HepG2 (cell line): ENCODE measurements at regions not wholly inside any gene's neighbourhood (a gene's known extent, or its start where the extent isn't known, plus 50 kb on each side); places are given as distances from the start of the nearest gene placed in this dataset.

Experiments used
- ATAC-seq: fragments of 200-7000 bp; cut with Tn5 transposase; 3 replicates; pipeline ENCODE4 v1.9.1; 2020; ENCODE audit warnings: mild to moderate bottlenecking, moderate library complexity
- BruUV-seq: library from RNA; stranded (reverse); fragments of 400-500 nt; replicated peaks from 2 replicates; lab custom pipeline; 2021; lab: Mats Ljungman, UMichigan
- CTCF ChIA-PET: fragments of 300-600 bp; formaldehyde crosslinking; extraction: SDS; loops from one replicate; lab custom pipeline; 2021; ENCODE audit warnings: low total read pairs, inconsistent platforms, low intra/inter-chr PET ratio; lab: Yijun Ruan, JAX
- POLR2A ChIA-PET: fragments of 350-600 bp; sonication (Branson Sonifier 250); formaldehyde crosslinking; loops from one replicate; lab custom pipeline; 2020; ENCODE audit warnings: antibody characterized with exemption, inconsistent platforms; lab: Yijun Ruan, JAX
- DNase-seq: peaks from one replicate; pipeline ENCODE4 v3.0.0-alpha.2; 2015; ENCODE audit warnings: low spot score
- FAIRE-seq: peaks from 3 replicates; lab custom pipeline; 2011; peaks lifted over from hg19 to GRCh38; lab: Jason Lieb, UNC
- H2AFZ ChIP-seq: one replicate; pipeline ENCODE4 v1.6.1; 2011; ENCODE audit warnings: low read length, inconsistent platforms
- H3K27ac ChIP-seq: fragments of 300-600 bp; 3 replicates; pipeline ENCODE4 v1.8.0; 2011; ENCODE audit warnings: mixed run types, mild to moderate bottlenecking, mixed read lengths, low read length, inconsistent platforms; ENCODE audit not compliant: insufficient read depth; ENCODE audit errors: extremely low read length
- H3K27me3 ChIP-seq, 2 experiments: fragments of 200-600 bp in 1 of 2; 2 replicates in 1 of 2; 3 replicates in 1 of 2; pipeline versions ENCODE4 v1.6.0 to v1.8.0; 2011; ENCODE audit warnings: low read length in 2 of 2, mild to moderate bottlenecking in 2 of 2, moderate library complexity in 2 of 2, inconsistent platforms in 1 of 2; ENCODE audit not compliant: insufficient read depth in 2 of 2, control insufficient read depth in 1 of 2
- H3K36me3 ChIP-seq, 2 experiments: fragments of 200-600 bp in 1 of 2; replicated peaks in 1 of 2; 2 replicates in 1 of 2; 3 replicates in 1 of 2; pipeline versions ENCODE4 v1.5.1 to v1.8.0; 2011; ENCODE audit warnings: low read length in 2 of 2, inconsistent platforms in 1 of 2; ENCODE audit not compliant: insufficient read depth in 2 of 2, control insufficient read depth in 1 of 2
- H3K4me1 ChIP-seq: 2 replicates; pipeline ENCODE4 v1.5.1; 2012; ENCODE audit warnings: low read length, inconsistent platforms; ENCODE audit not compliant: insufficient read depth
- H3K4me2 ChIP-seq: 2 replicates; pipeline ENCODE4 v1.6.0; 2011; ENCODE audit warnings: low read depth, low read length, inconsistent platforms
- H3K4me3 ChIP-seq, 3 experiments: fragments of 200-600 bp in 1 of 3; sonication (generic), shearing (Covaris generic) in 1 of 3; replicated peaks in 1 of 3; 2 replicates each; pipeline ENCODE4 v1.5.1; 2011 to 2016; ENCODE audit warnings: low read length in 3 of 3, inconsistent platforms in 2 of 3, low read depth in 2 of 3, mild to moderate bottlenecking in 2 of 3, control low read depth in 1 of 3, mixed read lengths in 1 of 3; ENCODE audit not compliant: insufficient read depth in 1 of 3
- H3K79me2 ChIP-seq: one replicate; pipeline ENCODE4 v1.6.1; 2011; ENCODE audit warnings: low read length, inconsistent platforms; ENCODE audit not compliant: insufficient read depth
- H3K9ac ChIP-seq: 2 replicates; pipeline ENCODE4 v1.6.0; 2011; ENCODE audit warnings: mild to moderate bottlenecking, low read depth, low read length, inconsistent platforms; ENCODE audit not compliant: insufficient read depth
- H3K9me3 ChIP-seq: 2 replicates; pipeline ENCODE4 v1.5.1; 2012; ENCODE audit warnings: mild to moderate bottlenecking, low read length
- H4K20me1 ChIP-seq: 2 replicates; pipeline ENCODE4 v1.6.0; 2011; ENCODE audit warnings: inconsistent platforms, mild to moderate bottlenecking, low read length, moderate library complexity; ENCODE audit not compliant: insufficient read depth
- ATAD3A ChIP-seq: sonication (generic); formaldehyde crosslinking; IDR thresholded peaks from 2 replicates; pipeline ENCODE4 v1.4.0; 2020; ENCODE audit warnings: missing genetic modification reagents
- KDM2A ChIP-seq: sonication (generic); formaldehyde crosslinking; IDR thresholded peaks from 2 replicates; pipeline ENCODE4 v1.4.0; 2020; ENCODE audit warnings: low read depth, missing genetic modification reagents, borderline replicate concordance
- NCOA2 ChIP-seq: sonication (generic); formaldehyde crosslinking; IDR thresholded peaks from 2 replicates; pipeline ENCODE4 v1.8.0; 2022; ENCODE audit warnings: inconsistent platforms
- POLR2G ChIP-seq: fragments of 200-400 bp; formaldehyde crosslinking; IDR thresholded peaks from 2 replicates; pipeline ENCODE4 v1.6.1; 2018; ENCODE audit warnings: mild to moderate bottlenecking, low read depth, low read length, moderate library complexity
- RARA ChIP-seq: IDR thresholded peaks from 2 replicates; pipeline ENCODE4 v1.6.1; 2016; ENCODE audit warnings: missing genetic modification reagents, missing compliant biosample characterization
- RBM22 ChIP-seq: fragments of 200-400 bp; formaldehyde crosslinking; optimal IDR thresholded peaks from 2 replicates; pipeline ENCODE3; 2017; ENCODE audit warnings: mild to moderate bottlenecking, low read length, moderate library complexity
- TOPORS ChIP-seq: sonication (generic); formaldehyde crosslinking; IDR thresholded peaks from 2 replicates; pipeline ENCODE4 v1.8.0; 2023; ENCODE audit warnings: mild to moderate bottlenecking, missing genetic modification reagents
- WGBS: methylation state at CpG from one replicate; pipeline ENCODE4 v1.1.6; 2017; ENCODE audit warnings: low lambda C conversion rate; 5-methylcytosine and 5-hydroxymethylcytosine counted together
- in situ Hi-C: cut with HindIII; loops from 2 replicates; pipeline ENCODE4 v1.10.0; 2017; ENCODE audit warnings: low pct_unique_long_range_greater_than_20kb; ENCODE audit not compliant: extremely low pct_ligation_motif_present
- intact Hi-C: fragments of 100-400 bp; cut with micrococcal nuclease; formaldehyde crosslinking; loops from one replicate; pipeline ENCODE4 v1.10.0; 2022; ENCODE audit not compliant: unreplicated experiment
- TF ChIP-seq, protein P1 (sequence below): sonication (generic); formaldehyde crosslinking; IDR thresholded peaks from 2 replicates; pipeline ENCODE4 v1.4.0; 2020; ENCODE audit warnings: mild to moderate bottlenecking, low read depth, missing genetic modification reagents
- TF ChIP-seq, protein P2 (sequence below): sonication (generic); formaldehyde crosslinking; IDR thresholded peaks from 2 replicates; pipeline ENCODE4 v1.4.0; 2020; ENCODE audit warnings: missing genetic modification reagents, borderline replicate concordance
- TF ChIP-seq, protein P3 (sequence below): sonication (generic); formaldehyde crosslinking; IDR thresholded peaks from 2 replicates; pipeline ENCODE4 v1.5.1; 2020; ENCODE audit warnings: missing genetic modification reagents, mild to moderate bottlenecking, borderline replicate concordance
- TF ChIP-seq, protein P4 (sequence below): sonication (generic); formaldehyde crosslinking; IDR thresholded peaks from 2 replicates; pipeline ENCODE4 v1.4.0; 2020; ENCODE audit warnings: mild to moderate bottlenecking, missing genetic modification reagents
- TF ChIP-seq, protein P5 (sequence below): IDR thresholded peaks from 2 replicates; pipeline ENCODE4 v1.6.1; 2018; ENCODE audit warnings: missing genetic modification reagents
- TF ChIP-seq, protein P6 (sequence below): IDR thresholded peaks from 2 replicates; pipeline ENCODE4 v1.6.1; 2012; ENCODE audit warnings: low read length, improper control_type of control experiment

DNA sequence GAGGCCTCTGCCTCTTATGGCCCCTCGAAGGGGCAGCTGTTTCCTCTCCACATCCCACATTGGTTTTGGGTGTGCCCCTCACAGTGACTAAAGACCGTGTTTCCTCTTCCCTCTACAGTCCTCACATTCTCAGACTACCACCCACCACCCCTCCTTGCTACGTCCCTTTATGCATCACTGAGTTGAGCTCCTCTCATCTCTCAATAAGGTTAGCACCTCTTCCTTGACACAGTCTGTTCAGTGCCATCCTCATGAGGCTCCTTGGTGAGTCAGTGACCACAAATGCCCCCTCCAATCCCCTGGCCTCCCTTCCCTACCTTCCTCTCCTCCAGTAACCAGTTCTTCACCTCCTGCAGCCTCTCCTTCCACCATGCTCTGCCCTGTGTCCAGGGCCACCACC lies 239.1 kb upstream of the MYO3A start (continued):
- TF ChIP-seq RBM22 = no peak
- no peak for TF ChIP-seq RARA (CRISPR knock-in tag)
- TF ChIP-seq NCOA2 (CRISPR knock-in tag) = no peak
- TF ChIP-seq, protein P1, sequence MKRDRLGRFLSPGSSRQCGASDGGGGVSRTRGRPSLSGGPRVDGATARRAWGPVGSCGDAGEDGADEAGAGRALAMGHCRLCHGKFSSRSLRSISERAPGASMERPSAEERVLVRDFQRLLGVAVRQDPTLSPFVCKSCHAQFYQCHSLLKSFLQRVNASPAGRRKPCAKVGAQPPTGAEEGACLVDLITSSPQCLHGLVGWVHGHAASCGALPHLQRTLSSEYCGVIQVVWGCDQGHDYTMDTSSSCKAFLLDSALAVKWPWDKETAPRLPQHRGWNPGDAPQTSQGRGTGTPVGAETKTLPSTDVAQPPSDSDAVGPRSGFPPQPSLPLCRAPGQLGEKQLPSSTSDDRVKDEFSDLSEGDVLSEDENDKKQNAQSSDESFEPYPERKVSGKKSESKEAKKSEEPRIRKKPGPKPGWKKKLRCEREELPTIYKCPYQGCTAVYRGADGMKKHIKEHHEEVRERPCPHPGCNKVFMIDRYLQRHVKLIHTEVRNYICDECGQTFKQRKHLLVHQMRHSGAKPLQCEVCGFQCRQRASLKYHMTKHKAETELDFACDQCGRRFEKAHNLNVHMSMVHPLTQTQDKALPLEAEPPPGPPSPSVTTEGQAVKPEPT (CRISPR knock-in tag) = no peak
- TF ChIP-seq, protein P2, sequence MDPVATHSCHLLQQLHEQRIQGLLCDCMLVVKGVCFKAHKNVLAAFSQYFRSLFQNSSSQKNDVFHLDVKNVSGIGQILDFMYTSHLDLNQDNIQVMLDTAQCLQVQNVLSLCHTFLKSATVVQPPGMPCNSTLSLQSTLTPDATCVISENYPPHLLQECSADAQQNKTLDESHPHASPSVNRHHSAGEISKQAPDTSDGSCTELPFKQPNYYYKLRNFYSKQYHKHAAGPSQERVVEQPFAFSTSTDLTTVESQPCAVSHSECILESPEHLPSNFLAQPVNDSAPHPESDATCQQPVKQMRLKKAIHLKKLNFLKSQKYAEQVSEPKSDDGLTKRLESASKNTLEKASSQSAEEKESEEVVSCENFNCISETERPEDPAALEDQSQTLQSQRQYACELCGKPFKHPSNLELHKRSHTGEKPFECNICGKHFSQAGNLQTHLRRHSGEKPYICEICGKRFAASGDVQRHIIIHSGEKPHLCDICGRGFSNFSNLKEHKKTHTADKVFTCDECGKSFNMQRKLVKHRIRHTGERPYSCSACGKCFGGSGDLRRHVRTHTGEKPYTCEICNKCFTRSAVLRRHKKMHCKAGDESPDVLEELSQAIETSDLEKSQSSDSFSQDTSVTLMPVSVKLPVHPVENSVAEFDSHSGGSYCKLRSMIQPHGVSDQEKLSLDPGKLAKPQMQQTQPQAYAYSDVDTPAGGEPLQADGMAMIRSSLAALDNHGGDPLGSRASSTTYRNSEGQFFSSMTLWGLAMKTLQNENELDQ (CRISPR knock-in tag) = no peak
- no peak for TF ChIP-seq TOPORS (CRISPR knock-in tag)
- TF ChIP-seq POLR2G = no peak

DNA sequence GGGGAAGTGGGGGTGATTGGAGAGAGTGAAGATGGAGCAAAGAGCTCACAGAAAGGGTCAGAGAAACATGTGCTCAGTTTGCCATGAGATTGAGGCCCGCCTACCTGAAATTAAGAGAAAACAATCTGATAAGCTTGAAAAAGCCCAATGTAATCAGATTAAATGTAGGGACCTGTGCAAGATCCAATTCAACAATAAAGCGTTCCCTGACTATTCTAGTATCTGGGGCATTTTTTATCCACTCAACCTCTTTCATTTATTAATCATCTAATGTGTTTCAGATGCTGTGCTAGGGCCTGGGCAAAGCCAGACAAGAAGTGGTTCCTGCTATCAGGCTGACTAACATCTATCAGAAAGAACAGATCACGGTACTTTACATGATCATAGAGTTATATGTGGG lies 238.4 kb upstream of the MYO3A start:
- in situ Hi-C loops = no loop called here
- no peak overlapping the region for H3K4me3 ChIP-seq
- TF ChIP-seq, protein P3, sequence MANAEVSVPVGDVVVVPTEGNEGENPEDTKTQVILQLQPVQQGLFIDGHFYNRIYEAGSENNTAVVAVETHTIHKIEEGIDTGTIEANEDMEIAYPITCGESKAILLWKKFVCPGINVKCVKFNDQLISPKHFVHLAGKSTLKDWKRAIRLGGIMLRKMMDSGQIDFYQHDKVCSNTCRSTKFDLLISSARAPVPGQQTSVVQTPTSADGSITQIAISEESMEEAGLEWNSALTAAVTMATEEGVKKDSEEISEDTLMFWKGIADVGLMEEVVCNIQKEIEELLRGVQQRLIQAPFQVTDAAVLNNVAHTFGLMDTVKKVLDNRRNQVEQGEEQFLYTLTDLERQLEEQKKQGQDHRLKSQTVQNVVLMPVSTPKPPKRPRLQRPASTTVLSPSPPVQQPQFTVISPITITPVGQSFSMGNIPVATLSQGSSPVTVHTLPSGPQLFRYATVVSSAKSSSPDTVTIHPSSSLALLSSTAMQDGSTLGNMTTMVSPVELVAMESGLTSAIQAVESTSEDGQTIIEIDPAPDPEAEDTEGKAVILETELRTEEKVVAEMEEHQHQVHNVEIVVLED (CRISPR knock-in tag) = no peak
- TF ChIP-seq, protein P4, sequence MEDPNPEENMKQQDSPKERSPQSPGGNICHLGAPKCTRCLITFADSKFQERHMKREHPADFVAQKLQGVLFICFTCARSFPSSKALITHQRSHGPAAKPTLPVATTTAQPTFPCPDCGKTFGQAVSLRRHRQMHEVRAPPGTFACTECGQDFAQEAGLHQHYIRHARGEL (CRISPR knock-in tag) = no peak
- TF ChIP-seq, protein P5, sequence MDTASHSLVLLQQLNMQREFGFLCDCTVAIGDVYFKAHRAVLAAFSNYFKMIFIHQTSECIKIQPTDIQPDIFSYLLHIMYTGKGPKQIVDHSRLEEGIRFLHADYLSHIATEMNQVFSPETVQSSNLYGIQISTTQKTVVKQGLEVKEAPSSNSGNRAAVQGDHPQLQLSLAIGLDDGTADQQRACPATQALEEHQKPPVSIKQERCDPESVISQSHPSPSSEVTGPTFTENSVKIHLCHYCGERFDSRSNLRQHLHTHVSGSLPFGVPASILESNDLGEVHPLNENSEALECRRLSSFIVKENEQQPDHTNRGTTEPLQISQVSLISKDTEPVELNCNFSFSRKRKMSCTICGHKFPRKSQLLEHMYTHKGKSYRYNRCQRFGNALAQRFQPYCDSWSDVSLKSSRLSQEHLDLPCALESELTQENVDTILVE = no peak
- TF ChIP-seq, protein P6, sequence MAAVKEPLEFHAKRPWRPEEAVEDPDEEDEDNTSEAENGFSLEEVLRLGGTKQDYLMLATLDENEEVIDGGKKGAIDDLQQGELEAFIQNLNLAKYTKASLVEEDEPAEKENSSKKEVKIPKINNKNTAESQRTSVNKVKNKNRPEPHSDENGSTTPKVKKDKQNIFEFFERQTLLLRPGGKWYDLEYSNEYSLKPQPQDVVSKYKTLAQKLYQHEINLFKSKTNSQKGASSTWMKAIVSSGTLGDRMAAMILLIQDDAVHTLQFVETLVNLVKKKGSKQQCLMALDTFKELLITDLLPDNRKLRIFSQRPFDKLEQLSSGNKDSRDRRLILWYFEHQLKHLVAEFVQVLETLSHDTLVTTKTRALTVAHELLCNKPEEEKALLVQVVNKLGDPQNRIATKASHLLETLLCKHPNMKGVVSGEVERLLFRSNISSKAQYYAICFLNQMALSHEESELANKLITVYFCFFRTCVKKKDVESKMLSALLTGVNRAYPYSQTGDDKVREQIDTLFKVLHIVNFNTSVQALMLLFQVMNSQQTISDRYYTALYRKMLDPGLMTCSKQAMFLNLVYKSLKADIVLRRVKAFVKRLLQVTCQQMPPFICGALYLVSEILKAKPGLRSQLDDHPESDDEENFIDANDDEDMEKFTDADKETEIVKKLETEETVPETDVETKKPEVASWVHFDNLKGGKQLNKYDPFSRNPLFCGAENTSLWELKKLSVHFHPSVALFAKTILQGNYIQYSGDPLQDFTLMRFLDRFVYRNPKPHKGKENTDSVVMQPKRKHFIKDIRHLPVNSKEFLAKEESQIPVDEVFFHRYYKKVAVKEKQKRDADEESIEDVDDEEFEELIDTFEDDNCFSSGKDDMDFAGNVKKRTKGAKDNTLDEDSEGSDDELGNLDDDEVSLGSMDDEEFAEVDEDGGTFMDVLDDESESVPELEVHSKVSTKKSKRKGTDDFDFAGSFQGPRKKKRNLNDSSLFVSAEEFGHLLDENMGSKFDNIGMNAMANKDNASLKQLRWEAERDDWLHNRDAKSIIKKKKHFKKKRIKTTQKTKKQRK = no peak
- TF ChIP-seq KDM2A (CRISPR knock-in tag) (no peak), ATAD3A (CRISPR knock-in tag) (no peak)

More for the DNA sequence above, 238.4 kb upstream of the MYO3A start:
- FAIRE-seq (no peak), DNase-seq (no peak), ATAC-seq (no peak)
- H4K20me1 ChIP-seq = no peaks in the 10 kb centered on the region
- CTCF ChIA-PET = no interaction called here
- POLR2A ChIA-PET = no interaction called here
- 6% methylated on average over 3 of the region's 3 CpGs for WGBS
- no peaks in the 10 kb centered on the region for H3K79me2 ChIP-seq
- no peak overlapping the region for H2AFZ ChIP-seq
- no peaks in the 10 kb centered on the region for H3K36me3 ChIP-seq
- no TSS peak for BruUV-seq
- H3K4me2 ChIP-seq = no peak overlapping the region
- intact Hi-C loops = no loop called here
- no peak overlapping the region for H3K9ac ChIP-seq
- no peaks in the 10 kb centered on the region; a peak in 1 of 5 replicates for H3K27me3 ChIP-seq
- no peaks in the 10 kb centered on the region for H3K4me1 ChIP-seq
- H3K27ac ChIP-seq = no peak overlapping the region
- H3K9me3 ChIP-seq = no peaks in the 10 kb centered on the region
